ENCODE measurements at regions not wholly inside any gene's neighbourhood (a gene's known extent, or its start where the extent isn't known, plus 50 kb on each side); places are given as distances from the start of the nearest gene placed in this dataset.

DNA sequence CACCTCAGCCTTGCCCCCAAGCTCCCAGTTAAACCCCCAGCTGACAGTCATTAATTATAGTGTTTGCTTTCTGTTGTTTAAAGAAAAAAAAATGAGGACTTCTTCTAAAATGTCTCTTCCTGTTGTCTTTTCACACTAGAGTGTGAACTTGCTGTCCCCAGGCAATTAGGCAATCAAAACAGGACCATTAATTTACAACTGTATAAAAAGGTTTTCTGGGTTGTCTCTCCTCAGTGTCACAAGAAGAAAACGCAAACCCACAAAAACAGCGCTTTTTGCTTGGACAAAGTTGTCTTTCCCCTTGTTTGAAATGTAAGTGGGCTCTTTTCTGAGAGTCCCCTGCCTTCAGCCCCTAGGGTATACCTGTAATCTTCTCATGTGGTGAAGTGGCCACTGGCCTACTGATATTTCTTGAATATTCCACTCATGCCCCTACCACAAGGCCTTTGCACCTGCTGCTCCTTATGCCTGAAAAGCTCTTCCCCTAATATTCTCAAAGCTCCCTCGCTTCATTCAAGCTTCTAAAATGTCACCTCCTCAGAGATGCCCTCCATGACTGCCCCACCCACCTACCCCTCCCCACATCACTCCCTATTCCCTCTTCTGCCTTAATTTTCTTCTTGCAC is 158.9 kb upstream of the PWP1 start:
- TF ChIP-seq, protein P1, sequence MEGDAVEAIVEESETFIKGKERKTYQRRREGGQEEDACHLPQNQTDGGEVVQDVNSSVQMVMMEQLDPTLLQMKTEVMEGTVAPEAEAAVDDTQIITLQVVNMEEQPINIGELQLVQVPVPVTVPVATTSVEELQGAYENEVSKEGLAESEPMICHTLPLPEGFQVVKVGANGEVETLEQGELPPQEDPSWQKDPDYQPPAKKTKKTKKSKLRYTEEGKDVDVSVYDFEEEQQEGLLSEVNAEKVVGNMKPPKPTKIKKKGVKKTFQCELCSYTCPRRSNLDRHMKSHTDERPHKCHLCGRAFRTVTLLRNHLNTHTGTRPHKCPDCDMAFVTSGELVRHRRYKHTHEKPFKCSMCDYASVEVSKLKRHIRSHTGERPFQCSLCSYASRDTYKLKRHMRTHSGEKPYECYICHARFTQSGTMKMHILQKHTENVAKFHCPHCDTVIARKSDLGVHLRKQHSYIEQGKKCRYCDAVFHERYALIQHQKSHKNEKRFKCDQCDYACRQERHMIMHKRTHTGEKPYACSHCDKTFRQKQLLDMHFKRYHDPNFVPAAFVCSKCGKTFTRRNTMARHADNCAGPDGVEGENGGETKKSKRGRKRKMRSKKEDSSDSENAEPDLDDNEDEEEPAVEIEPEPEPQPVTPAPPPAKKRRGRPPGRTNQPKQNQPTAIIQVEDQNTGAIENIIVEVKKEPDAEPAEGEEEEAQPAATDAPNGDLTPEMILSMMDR (IDR thresholded peaks at IDR 0.05; ENCODE audit: poor library complexity), result no peak
- TF ChIP-seq EZH2 (IDR thresholded peaks at IDR 0.05; ENCODE audit: borderline replicate concordance), result no peak
